HEK293 (cell line): ENCODE measurements at regions not wholly inside any gene's neighbourhood (a gene's known extent, or its start where the extent isn't known, plus 50 kb on each side); places are given as distances from the start of the nearest gene placed in this dataset.

ENCODE experiments used
- CTCF ChIA-PET: fragments of 350-600 bp; formaldehyde crosslinking; extraction: SDS; loops from one replicate; lab custom pipeline; 2021; ENCODE audit warnings: antibody characterized with exemption; lab: Yijun Ruan, JAX
- POLR2A ChIA-PET: fragments of 300-600 bp; formaldehyde crosslinking; extraction: SDS; loops from one replicate; lab custom pipeline; 2020; ENCODE audit warnings: antibody characterized with exemption, inconsistent platforms; lab: Yijun Ruan, JAX
- H3K27ac ChIP-seq: fragments of 200-500 bp; sonication (Bioruptor generic); 2 replicates; pipeline ENCODE4 v1.5.1; 2014; ENCODE audit warnings: low read depth, low read length, control low read depth, inconsistent platforms; ENCODE audit errors: extremely low read depth
- H3K36me3 ChIP-seq, 2 experiments: fragments of 200-500 bp in 1 of 2; sonication (Bioruptor generic) in 1 of 2; 1 replicate in 1 of 2; 2 replicates in 1 of 2; pipeline ENCODE4 v1.5.1; 2014 to 2017; ENCODE audit warnings: inconsistent platforms in 2 of 2, low read length in 2 of 2; ENCODE audit not compliant: control insufficient read depth in 2 of 2, insufficient read depth in 1 of 2
- H3K4me1 ChIP-seq: fragments of 200-500 bp; sonication (Bioruptor generic); 2 replicates; pipeline ENCODE4 v1.5.1; 2014; ENCODE audit warnings: mild to moderate bottlenecking, low read length, inconsistent platforms; ENCODE audit not compliant: control insufficient read depth, insufficient read depth
- H3K4me3 ChIP-seq: 2 replicates; pipeline ENCODE4 v1.5.1; 2011; ENCODE audit warnings: low read depth, mild to moderate bottlenecking, control low read depth, low read length, moderate library complexity
- H3K9me3 ChIP-seq: fragments of 200-500 bp; sonication (Bioruptor generic); 2 replicates; pipeline ENCODE4 v1.5.1; 2014; ENCODE audit warnings: low read depth, low read length, inconsistent platforms; ENCODE audit not compliant: control insufficient read depth, insufficient read depth
- GLI2 ChIP-seq: fragments of 450-650 bp; formaldehyde crosslinking; IDR thresholded peaks from 2 replicates; pipeline ENCODE4; 2017; ENCODE audit warnings: missing biosample characterization, missing genetic modification characterization, low read depth, borderline replicate concordance
- HOXD13 ChIP-seq: sonication (generic); formaldehyde crosslinking; IDR thresholded peaks from 2 replicates; pipeline ENCODE4 v1.8.0; 2022; ENCODE audit warnings: missing genetic modification reagents, borderline replicate concordance
- MZF1 ChIP-seq: fragments of 450-650 bp; formaldehyde crosslinking; IDR thresholded peaks from 2 replicates; pipeline ENCODE4 v1.5.1; 2017; ENCODE audit warnings: missing biosample characterization, missing genetic modification characterization, borderline replicate concordance
- ZBTB6 ChIP-seq: fragments of 450-650 bp; formaldehyde crosslinking; IDR thresholded peaks from 2 replicates; pipeline ENCODE4 v1.5.1; 2017; ENCODE audit warnings: missing biosample characterization, missing genetic modification characterization
- ZNF121 ChIP-seq: fragments of 450-650 bp; formaldehyde crosslinking; IDR thresholded peaks from 2 replicates; pipeline ENCODE4 v1.5.1; 2016; ENCODE audit warnings: missing biosample characterization, missing genetic modification characterization
- ZNF148 ChIP-seq: fragments of 450-650 bp; formaldehyde crosslinking; IDR thresholded peaks from 2 replicates; pipeline ENCODE4 v1.5.0; 2017; ENCODE audit warnings: missing biosample characterization, missing genetic modification characterization, borderline replicate concordance
- ZNF202 ChIP-seq: fragments of 450-650 bp; formaldehyde crosslinking; IDR thresholded peaks from 2 replicates; pipeline ENCODE4 v1.5.1; 2016; ENCODE audit warnings: missing biosample characterization, missing genetic modification characterization, borderline replicate concordance
- ZNF274 ChIP-seq, 2 experiments: fragments of 200-500 bp in 1 of 2; fragments of 450-650 bp in 1 of 2; sonication (Bioruptor generic) in 1 of 2; formaldehyde crosslinking in 1 of 2; IDR thresholded peaks; 2 replicates each; pipeline versions ENCODE4 v1.5.1 to v1.6.1; 2014 to 2016; ENCODE audit warnings: borderline replicate concordance in 1 of 2, inconsistent platforms in 1 of 2, low read length in 1 of 2, missing biosample characterization in 1 of 2, missing genetic modification characterization in 1 of 2
- ZNF302 ChIP-seq: fragments of 450-650 bp; formaldehyde crosslinking; IDR thresholded peaks from 2 replicates; pipeline ENCODE4 v1.5.1; 2016; ENCODE audit warnings: missing biosample characterization, missing genetic modification characterization, low read depth
- ZNF366 ChIP-seq: fragments of 450-650 bp; formaldehyde crosslinking; conservative IDR thresholded peaks from 2 replicates; pipeline ENCODE4 v1.5.1; 2016; ENCODE audit warnings: missing biosample characterization, missing genetic modification characterization
- ZNF555 ChIP-seq: fragments of 450-650 bp; formaldehyde crosslinking; conservative IDR thresholded peaks from 2 replicates; pipeline ENCODE4 v1.5.1; 2017; ENCODE audit warnings: missing biosample characterization, mild to moderate bottlenecking, missing genetic modification characterization, inconsistent platforms
- ZNF596 ChIP-seq: fragments of 450-650 bp; IDR thresholded peaks from 2 replicates; pipeline ENCODE4 v1.5.0; 2018; ENCODE audit warnings: missing biosample characterization, mild to moderate bottlenecking, missing genetic modification characterization, moderate library complexity
- ZNF658 ChIP-seq: fragments of 450-650 bp; formaldehyde crosslinking; IDR thresholded peaks from 2 replicates; pipeline ENCODE4; 2016; ENCODE audit warnings: missing biosample characterization, missing genetic modification characterization
- ZNF791 ChIP-seq: fragments of 450-650 bp; formaldehyde crosslinking; IDR thresholded peaks from 2 replicates; pipeline ENCODE4 v1.5.1; 2016; ENCODE audit warnings: missing biosample characterization, missing genetic modification characterization
- ZSCAN4 ChIP-seq: fragments of 450-650 bp; formaldehyde crosslinking; IDR thresholded peaks from 2 replicates; pipeline ENCODE4 v1.5.1; 2017; ENCODE audit warnings: missing biosample characterization, missing genetic modification characterization
- TF ChIP-seq, protein P1 (sequence below): fragments of 450-650 bp; formaldehyde crosslinking; IDR thresholded peaks from 2 replicates; pipeline ENCODE4; 2016; ENCODE audit warnings: missing biosample characterization, missing genetic modification characterization
- TF ChIP-seq, protein P2 (sequence below): fragments of 450-650 bp; formaldehyde crosslinking; IDR thresholded peaks from 2 replicates; pipeline ENCODE4 v1.5.1; 2016; ENCODE audit warnings: missing biosample characterization, missing genetic modification characterization
- TF ChIP-seq, protein P3 (sequence below): fragments of 450-650 bp; formaldehyde crosslinking; IDR thresholded peaks from 2 replicates; pipeline ENCODE4 v1.5.1; 2016; ENCODE audit warnings: missing biosample characterization, missing genetic modification characterization, borderline replicate concordance

- no peak for TF ChIP-seq GLI2 (tag by site-specific recombination)
- no peak for TF ChIP-seq ZNF202
- TF ChIP-seq ZNF791 (tag by site-specific recombination), result no peak
- TF ChIP-seq ZSCAN4 (tag by site-specific recombination), result no peak
- TF ChIP-seq ZNF121 (tag by site-specific recombination), result no peak
- TF ChIP-seq ZNF302, result no peak
- no peak for TF ChIP-seq MZF1 (tag by site-specific recombination)
- no peak for TF ChIP-seq HOXD13 (CRISPR knock-in tag)
- TF ChIP-seq ZNF148 (tag by site-specific recombination), result no peak
- TF ChIP-seq ZNF366 (tag by site-specific recombination), result no peak
- TF ChIP-seq, protein P1, sequence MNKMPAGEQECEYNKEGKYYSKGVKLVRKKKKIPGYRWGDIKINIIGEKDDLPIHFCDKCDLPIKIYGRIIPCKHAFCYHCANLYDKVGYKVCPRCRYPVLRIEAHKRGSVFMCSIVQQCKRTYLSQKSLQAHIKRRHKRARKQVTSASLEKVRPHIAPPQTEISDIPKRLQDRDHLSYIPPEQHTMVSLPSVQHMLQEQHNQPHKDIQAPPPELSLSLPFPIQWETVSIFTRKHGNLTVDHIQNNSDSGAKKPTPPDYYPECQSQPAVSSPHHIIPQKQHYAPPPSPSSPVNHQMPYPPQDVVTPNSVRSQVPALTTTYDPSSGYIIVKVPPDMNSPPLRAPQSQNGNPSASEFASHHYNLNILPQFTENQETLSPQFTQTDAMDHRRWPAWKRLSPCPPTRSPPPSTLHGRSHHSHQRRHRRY (tag by site-specific recombination), result no peak
- TF ChIP-seq, protein P2, sequence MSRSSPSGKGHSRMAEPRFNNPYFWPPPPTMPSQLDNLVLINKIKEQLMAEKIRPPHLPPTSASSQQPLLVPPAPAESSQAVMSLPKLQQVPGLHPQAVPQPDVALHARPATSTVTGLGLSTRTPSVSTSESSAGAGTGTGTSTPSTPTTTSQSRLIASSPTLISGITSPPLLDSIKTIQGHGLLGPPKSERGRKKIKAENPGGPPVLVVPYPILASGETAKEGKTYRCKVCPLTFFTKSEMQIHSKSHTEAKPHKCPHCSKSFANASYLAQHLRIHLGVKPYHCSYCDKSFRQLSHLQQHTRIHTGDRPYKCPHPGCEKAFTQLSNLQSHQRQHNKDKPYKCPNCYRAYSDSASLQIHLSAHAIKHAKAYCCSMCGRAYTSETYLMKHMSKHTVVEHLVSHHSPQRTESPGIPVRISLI, result no peak
- no peak for TF ChIP-seq ZNF658 (tag by site-specific recombination)
- TF ChIP-seq ZNF555 (tag by site-specific recombination), result no peak
- no peak for TF ChIP-seq ZNF596 (tag by site-specific recombination)
- no peak for TF ChIP-seq ZNF274 (IDR thresholded peaks at IDR 0.05; ENCODE audit: low read length)
- TF ChIP-seq ZNF274 (tag by site-specific recombination; IDR thresholded peaks at IDR 0.05; ENCODE audit: borderline replicate concordance), result no peak
- Histone ChIP-seq H3K4me1 (no peaks in the 10 kb centered on the region), H3K4me3 (no peak overlapping the region), H3K27ac (no peak overlapping the region), H3K36me3 (no peaks in the 10 kb centered on the region), H3K9me3 (no peaks in the 10 kb centered on the region)
- ChIA-PET POLR2A (no interaction called here), CTCF (no interaction called here)
These were observed 187.9 kb upstream of the IL15 start for GRCh38 chr4:141448490-141448889.

DNA sequence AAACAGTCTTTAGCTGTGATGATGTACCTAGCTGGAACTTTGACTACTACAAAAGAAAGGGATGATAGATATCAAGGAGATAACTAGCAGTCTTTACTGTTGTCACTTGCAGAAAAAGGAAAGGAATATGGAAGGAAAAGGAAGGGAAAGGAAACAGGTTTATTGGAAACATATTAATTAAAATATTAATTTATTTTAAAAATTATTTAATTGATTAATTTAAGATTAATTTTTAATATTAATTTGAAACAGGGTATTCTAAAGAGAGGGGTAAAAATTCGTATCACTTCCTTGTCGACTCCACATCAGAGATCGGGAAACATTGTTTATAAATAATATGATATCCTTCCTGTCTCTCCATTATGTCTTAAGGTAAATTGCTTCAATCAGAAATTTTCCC, 186.5 kb upstream of the IL15 start:
- Histone ChIP-seq H3K27ac (no peak overlapping the region), H3K4me3 (no peak overlapping the region), H3K9me3 (no peaks in the 10 kb centered on the region), H3K36me3 (no peaks in the 10 kb centered on the region), H3K4me1 (no peaks in the 10 kb centered on the region)
- ChIA-PET POLR2A (no interaction called here), CTCF (no interaction called here)
- TF ChIP-seq, protein P2, result no peak
- no peak for TF ChIP-seq ZBTB6 (tag by site-specific recombination)
- TF ChIP-seq, protein P3, sequence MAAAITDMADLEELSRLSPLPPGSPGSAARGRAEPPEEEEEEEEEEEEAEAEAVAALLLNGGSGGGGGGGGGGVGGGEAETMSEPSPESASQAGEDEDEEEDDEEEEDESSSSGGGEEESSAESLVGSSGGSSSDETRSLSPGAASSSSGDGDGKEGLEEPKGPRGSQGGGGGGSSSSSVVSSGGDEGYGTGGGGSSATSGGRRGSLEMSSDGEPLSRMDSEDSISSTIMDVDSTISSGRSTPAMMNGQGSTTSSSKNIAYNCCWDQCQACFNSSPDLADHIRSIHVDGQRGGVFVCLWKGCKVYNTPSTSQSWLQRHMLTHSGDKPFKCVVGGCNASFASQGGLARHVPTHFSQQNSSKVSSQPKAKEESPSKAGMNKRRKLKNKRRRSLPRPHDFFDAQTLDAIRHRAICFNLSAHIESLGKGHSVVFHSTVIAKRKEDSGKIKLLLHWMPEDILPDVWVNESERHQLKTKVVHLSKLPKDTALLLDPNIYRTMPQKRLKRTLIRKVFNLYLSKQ (tag by site-specific recombination), result no peak
- no peak for TF ChIP-seq GLI2 (tag by site-specific recombination)
